ENCODE measurements at regions not wholly inside any gene's neighbourhood (a gene's known extent, or its start where the extent isn't known, plus 50 kb on each side); places are given as distances from the start of the nearest gene placed in this dataset.

DNA sequence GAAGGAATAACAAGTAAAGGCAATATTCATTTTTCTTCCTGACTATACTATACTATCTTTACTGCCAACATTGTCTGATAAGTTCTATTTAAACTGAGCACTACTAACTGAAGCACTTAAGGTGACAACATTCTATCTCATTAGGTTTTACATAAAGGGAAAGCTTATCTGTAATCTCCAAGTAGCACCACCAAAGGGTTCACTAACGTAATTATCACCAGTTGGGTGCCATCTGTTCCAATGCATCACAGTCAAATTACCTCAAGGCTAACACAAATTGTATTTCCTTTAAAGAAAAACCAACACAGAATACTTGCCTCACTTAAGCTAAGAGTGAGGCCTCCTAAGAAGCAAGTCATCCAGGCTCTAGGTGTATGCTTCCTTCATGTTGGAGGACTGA lies 453.8 kb downstream of the RAP2B start:
- no peaks in the 10 kb centered on the region for H4K20me1 ChIP-seq (ENCODE audit: insufficient read depth, low read length)
- no peak overlapping the region for H3K9ac ChIP-seq (ENCODE audit: insufficient read depth, low read length, poor library complexity, severe bottlenecking)
- Mint-ChIP-seq H3K27ac (no peak overlapping the region), H3K4me1 (peaks cover 11% of the 10 kb centered on the region), H3K4me3 (no peak overlapping the region), H3K27me3 (ENCODE audit: low read depth in 3 of 3) (peaks cover 0 to 2% (median 0%) of the 10 kb centered on the region in 3 donors), H3K9me3 (no peaks in the 10 kb centered on the region), H3K36me3 (no peaks in the 10 kb centered on the region)
- TF ChIP-seq, protein P1, sequence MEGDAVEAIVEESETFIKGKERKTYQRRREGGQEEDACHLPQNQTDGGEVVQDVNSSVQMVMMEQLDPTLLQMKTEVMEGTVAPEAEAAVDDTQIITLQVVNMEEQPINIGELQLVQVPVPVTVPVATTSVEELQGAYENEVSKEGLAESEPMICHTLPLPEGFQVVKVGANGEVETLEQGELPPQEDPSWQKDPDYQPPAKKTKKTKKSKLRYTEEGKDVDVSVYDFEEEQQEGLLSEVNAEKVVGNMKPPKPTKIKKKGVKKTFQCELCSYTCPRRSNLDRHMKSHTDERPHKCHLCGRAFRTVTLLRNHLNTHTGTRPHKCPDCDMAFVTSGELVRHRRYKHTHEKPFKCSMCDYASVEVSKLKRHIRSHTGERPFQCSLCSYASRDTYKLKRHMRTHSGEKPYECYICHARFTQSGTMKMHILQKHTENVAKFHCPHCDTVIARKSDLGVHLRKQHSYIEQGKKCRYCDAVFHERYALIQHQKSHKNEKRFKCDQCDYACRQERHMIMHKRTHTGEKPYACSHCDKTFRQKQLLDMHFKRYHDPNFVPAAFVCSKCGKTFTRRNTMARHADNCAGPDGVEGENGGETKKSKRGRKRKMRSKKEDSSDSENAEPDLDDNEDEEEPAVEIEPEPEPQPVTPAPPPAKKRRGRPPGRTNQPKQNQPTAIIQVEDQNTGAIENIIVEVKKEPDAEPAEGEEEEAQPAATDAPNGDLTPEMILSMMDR (IDR thresholded peaks at IDR 0.05): no peak
- H3K36me3 ChIP-seq (replicated peaks in 1 of 2; ENCODE audit: control insufficient read depth in 1 of 2, insufficient read depth in 2 of 2, low read length in 2 of 2): no peaks in the 10 kb centered on the region
- 100% methylated on average over 1 of the region's 1 CpG for WGBS (ENCODE audit: insufficient coverage)
- no peaks in the 10 kb centered on the region for H3K79me2 ChIP-seq (ENCODE audit: insufficient read depth, low read length)
- DNase-seq: no peak
- no peak overlapping the region for H3K4me2 ChIP-seq (replicated peaks; ENCODE audit: extremely low read depth, low read length, poor library complexity, severe bottlenecking)
- no peaks in the 10 kb centered on the region for H3K9me3 ChIP-seq (replicated peaks in 1 of 2; ENCODE audit: control insufficient read depth in 1 of 2, insufficient read depth in 1 of 2, low read length in 2 of 2)
- intact Hi-C loops (cut with micrococcal nuclease): no loop called here
- no peak overlapping the region for H2AFZ ChIP-seq (ENCODE audit: insufficient read depth, low read depth, low read length, poor library complexity, severe bottlenecking)
- H3K4me1 ChIP-seq (ENCODE audit: control insufficient read depth in 1 of 2, insufficient read depth in 2 of 2, low read length in 2 of 2): peaks cover 7 to 10% of the 10 kb centered on the region in 2 donors
- no peak overlapping the region for H3K27ac ChIP-seq (ENCODE audit: low read depth in 1 of 2, low read length in 2 of 2)
- no peak overlapping the region for H3K4me3 ChIP-seq (replicated peaks in 1 of 3; ENCODE audit: low read depth in 2 of 3, low read length in 3 of 3)
- no peaks in the 10 kb centered on the region for H3K27me3 ChIP-seq (ENCODE audit: control insufficient read depth in 2 of 2, insufficient read depth in 2 of 2, low read length in 2 of 2)

DNA sequence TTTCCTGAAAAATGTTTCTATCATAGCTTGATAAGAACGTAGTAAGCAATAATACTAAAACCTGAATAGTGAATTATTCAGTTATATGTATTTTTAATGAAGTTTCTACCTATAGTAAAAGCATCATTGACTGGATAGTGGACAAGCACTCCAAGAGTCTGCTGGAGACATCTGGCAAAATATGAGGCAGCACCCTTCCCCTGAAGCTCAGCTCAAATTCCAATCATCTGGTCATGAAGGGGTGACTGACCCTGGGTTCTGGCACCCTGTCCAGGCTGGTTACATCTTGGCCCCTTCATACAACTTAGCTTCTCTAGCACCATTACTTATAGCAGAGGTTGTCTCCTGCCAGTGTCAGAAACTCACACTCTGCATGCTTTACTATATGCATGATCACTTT lies 455.4 kb downstream of the RAP2B start:
- Mint-ChIP-seq H3K36me3 (peaks cover 0 to 2% of the 10 kb centered on the region in 2 donors), H3K9me3 (peaks cover 0 to 1% (median 0%) of the 10 kb centered on the region in 7 donors), H3K4me3 (no peak overlapping the region), H3K27ac (no peak overlapping the region), H3K4me1 (peaks cover 24% of the 10 kb centered on the region), H3K27me3 (ENCODE audit: low read depth in 3 of 3) (peaks cover 0 to 2% (median 0%) of the 10 kb centered on the region in 3 donors)
- Histone ChIP-seq H3K9me3 (replicated peaks in 1 of 2; ENCODE audit: control insufficient read depth in 1 of 2, insufficient read depth in 1 of 2, low read length in 2 of 2) (no peaks in the 10 kb centered on the region), H3K27me3 (ENCODE audit: control insufficient read depth in 2 of 2, insufficient read depth in 2 of 2, low read length in 2 of 2) (no peaks in the 10 kb centered on the region), H3K27ac (ENCODE audit: low read depth in 1 of 2, low read length in 2 of 2) (no peak overlapping the region), H3K79me2 (ENCODE audit: insufficient read depth, low read length) (no peaks in the 10 kb centered on the region), H3K4me3 (replicated peaks in 1 of 3; ENCODE audit: low read depth in 2 of 3, low read length in 3 of 3) (no peak overlapping the region), H2AFZ (ENCODE audit: insufficient read depth, low read depth, low read length, poor library complexity, severe bottlenecking) (no peak overlapping the region), H3K9ac (ENCODE audit: insufficient read depth, low read length, poor library complexity, severe bottlenecking) (no peak overlapping the region), H3K4me2 (replicated peaks; ENCODE audit: extremely low read depth, low read length, poor library complexity, severe bottlenecking) (no peak overlapping the region), H3K36me3 (replicated peaks in 1 of 2; ENCODE audit: control insufficient read depth in 1 of 2, insufficient read depth in 2 of 2, low read length in 2 of 2) (no peaks in the 10 kb centered on the region), H4K20me1 (ENCODE audit: insufficient read depth, low read length) (no peaks in the 10 kb centered on the region), H3K4me1 (ENCODE audit: control insufficient read depth in 1 of 2, insufficient read depth in 2 of 2, low read length in 2 of 2) (peaks cover 18 to 21% of the 10 kb centered on the region in 2 donors)
- no CpG with 5 or more reads among the region's 1 CpG for WGBS (ENCODE audit: insufficient coverage)
- intact Hi-C loops (cut with micrococcal nuclease): no loop called here
- TF ChIP-seq, protein P1 (IDR thresholded peaks at IDR 0.05): no peak
- DNase-seq: no peak

Data from CD14-positive monocyte (primary cell).